K562 (cell line): ENCODE measurements at regions not wholly inside any gene's neighbourhood (a gene's known extent, or its start where the extent isn't known, plus 50 kb on each side); places are given as distances from the start of the nearest gene placed in this dataset.

Experiments used
- ATAC-seq: fragments of 200-7000 bp; cut with Tn5 transposase; 3 replicates; pipeline ENCODE4 v1.9.1; 2020; ENCODE audit warnings: moderate library complexity
- BruUV-seq: library from RNA; stranded (reverse); fragments of 400-500 nt; replicated peaks from 2 replicates; lab custom pipeline; 2021; lab: Mats Ljungman, UMichigan
- CTCF ChIA-PET: fragments of 300-600 bp; formaldehyde crosslinking; extraction: SDS; loops from one replicate; lab custom pipeline; 2021; ENCODE audit warnings: low intra/inter-chr PET ratio; lab: Yijun Ruan, JAX
- POLR2A ChIA-PET: fragments of 300-600, 350-650 bp; sonication (Branson Sonifier 250); formaldehyde crosslinking; extraction: SDS; loops from one replicate; lab custom pipeline; 2021; ENCODE audit warnings: antibody characterized with exemption, inconsistent platforms; lab: Yijun Ruan, JAX
- DNase-seq, 4 experiments: peaks; one replicate each; pipeline versions ENCODE4 v3.0.0 to v3.0.0-alpha.2; 2011 to 2018; ENCODE audit warnings: low spot score in 3 of 4, mixed read lengths in 3 of 4; ENCODE audit errors: extremely low read depth in 1 of 4
- FAIRE-seq: peaks from 2 replicates; lab custom pipeline; 2011; peaks lifted over from hg19 to GRCh38; lab: Jason Lieb, UNC
- H2AFZ ChIP-seq: 2 replicates; pipeline ENCODE4 v1.6.0; 2011; ENCODE audit warnings: low read depth, low read length, control low read depth, inconsistent platforms
- H3K27ac ChIP-seq: fragments of 200-600 bp; 3 replicates; pipeline ENCODE4 v1.8.0; 2011; ENCODE audit warnings: low read depth, mild to moderate bottlenecking, control low read depth, inconsistent platforms, low read length, moderate library complexity, mixed read lengths; ENCODE audit errors: extremely low read depth
- H3K27me3 ChIP-seq, 2 experiments: fragments of 300-600 bp in 1 of 2; 2 replicates in 1 of 2; 3 replicates in 1 of 2; pipeline versions ENCODE4 v1.6.0 to v1.8.0; 2011; ENCODE audit warnings: inconsistent platforms in 2 of 2, low read length in 2 of 2, mild to moderate bottlenecking in 1 of 2, mixed read lengths in 1 of 2, moderate library complexity in 1 of 2; ENCODE audit not compliant: control insufficient read depth in 2 of 2, insufficient read depth in 2 of 2
- H3K36me3 ChIP-seq: fragments of 300-600 bp; 3 replicates; pipeline ENCODE4 v1.8.0; 2011; ENCODE audit warnings: mild to moderate bottlenecking, low read length, inconsistent platforms; ENCODE audit not compliant: control insufficient read depth, insufficient read depth
- H3K4me1 ChIP-seq, 2 experiments: fragments of 200-600 bp in 1 of 2; replicated peaks in 1 of 2; 2 replicates in 1 of 2; 3 replicates in 1 of 2; pipeline versions ENCODE4 v1.5.1 to v1.8.0; 2011; ENCODE audit warnings: inconsistent platforms in 2 of 2, low read length in 2 of 2, mild to moderate bottlenecking in 1 of 2, mixed read lengths in 1 of 2, moderate library complexity in 1 of 2; ENCODE audit not compliant: control insufficient read depth in 2 of 2, insufficient read depth in 2 of 2
- H3K4me2 ChIP-seq: 2 replicates; pipeline ENCODE4 v1.6.1; 2011; ENCODE audit warnings: low read length, control low read depth, inconsistent platforms, mixed read lengths; ENCODE audit not compliant: insufficient read depth
- H3K4me3 ChIP-seq: fragments of 200-600 bp; sonication (generic), shearing (Covaris generic); 2 replicates; pipeline ENCODE4 v1.5.1; 2016; ENCODE audit warnings: control low read depth, inconsistent platforms
- H3K79me2 ChIP-seq: fragments of 200-600 bp; 3 replicates; pipeline ENCODE4 v1.8.0; 2011; ENCODE audit warnings: low read length, inconsistent platforms; ENCODE audit not compliant: control insufficient read depth, insufficient read depth
- H3K9ac ChIP-seq, 2 experiments: 2 replicates each; pipeline versions ENCODE4 v1.6.0 to v1.6.1; 2011; ENCODE audit warnings: low read depth in 2 of 2, low read length in 2 of 2, control low read depth in 1 of 2, inconsistent platforms in 1 of 2, mild to moderate bottlenecking in 1 of 2, mixed read lengths in 1 of 2; ENCODE audit not compliant: insufficient read depth in 1 of 2
- H3K9me1 ChIP-seq: one replicate; pipeline ENCODE4 v1.6.0; 2011; ENCODE audit warnings: inconsistent platforms, mild to moderate bottlenecking, low read length, moderate library complexity; ENCODE audit not compliant: control insufficient read depth, insufficient read depth
- H3K9me3 ChIP-seq: replicated peaks from 2 replicates; pipeline ENCODE4 v1.5.1; 2011; ENCODE audit warnings: low read depth, low read length, inconsistent platforms; ENCODE audit not compliant: control insufficient read depth, insufficient read depth
- H4K20me1 ChIP-seq: replicated peaks from 2 replicates; pipeline ENCODE4 v1.6.1; 2011; ENCODE audit warnings: low read length, inconsistent platforms, mixed read lengths; ENCODE audit not compliant: control insufficient read depth, insufficient read depth
- HDAC1 ChIP-seq, 2 experiments: fragments of 450-650 bp; IDR thresholded peaks; 2 replicates each; pipeline ENCODE4 v1.6.1; 2016 to 2017; ENCODE audit warnings: inconsistent platforms in 1 of 2, mild to moderate bottlenecking in 1 of 2, moderate library complexity in 1 of 2
- HNRNPUL1 ChIP-seq: fragments of 200-400 bp; formaldehyde crosslinking; IDR thresholded peaks from 2 replicates; pipeline ENCODE4 v1.6.1; 2017; ENCODE audit warnings: low read length
- MTA3 ChIP-seq: fragments of 450-650 bp; formaldehyde crosslinking; IDR thresholded peaks from 2 replicates; pipeline ENCODE4 v1.6.1; 2017; ENCODE audit warnings: mild to moderate bottlenecking, borderline replicate concordance
- NCOR1 ChIP-seq: fragments of 450-650 bp; IDR thresholded peaks from 2 replicates; pipeline ENCODE4 v1.6.1; 2016; ENCODE audit warnings: mild to moderate bottlenecking, moderate library complexity
- RFX1 ChIP-seq: fragments of 450-650 bp; IDR thresholded peaks from 2 replicates; pipeline ENCODE4 v1.6.1; 2016; ENCODE audit warnings: mild to moderate bottlenecking, moderate library complexity
- TAF7 ChIP-seq: fragments of 450-650 bp; IDR thresholded peaks from 2 replicates; pipeline ENCODE4 v1.6.1; 2016; ENCODE audit warnings: missing genetic modification characterization, missing compliant biosample characterization
- VEZF1 ChIP-seq: fragments of 200-800 bp; sonication (Bioruptor generic); IDR thresholded peaks from 2 replicates; pipeline ENCODE4 v1.6.1; 2017; ENCODE audit warnings: missing genetic modification characterization, missing compliant biosample characterization
- ZNF133 ChIP-seq: fragments of 250-450 bp; sonication (Bioruptor Pico); IDR thresholded peaks from 2 replicates; pipeline ENCODE4 v1.4.0; 2020; ENCODE audit warnings: mild to moderate bottlenecking
- WGBS: fragments of 100-300 bp; shearing (Covaris generic); methylation state at CpG from one replicate; pipeline ENCODE4 v1.1.6; 2016; ENCODE audit warnings: low coverage, mixed read lengths; ENCODE audit not compliant: insufficient coverage; ENCODE audit errors: missing lambda C conversion rate; 5-methylcytosine and 5-hydroxymethylcytosine counted together
- in situ Hi-C: fragments of 300-500 bp; cut with MboI; formaldehyde crosslinking; loops from 4 replicates; pipeline ENCODE4 v1.15.0; 2018; ENCODE audit warnings: inconsistent platforms, mixed read lengths
- intact Hi-C: fragments of 100-400 bp; cut with micrococcal nuclease; formaldehyde crosslinking; loops from 2 replicates; pipeline ENCODE4 v1.14.2; 2022
- TF ChIP-seq, protein P1 (sequence below): sonication (generic); formaldehyde crosslinking; IDR thresholded peaks from 2 replicates; pipeline ENCODE4 v1.8.0; 2023; ENCODE audit warnings: missing genetic modification reagents, mild to moderate bottlenecking, borderline replicate concordance

DNA sequence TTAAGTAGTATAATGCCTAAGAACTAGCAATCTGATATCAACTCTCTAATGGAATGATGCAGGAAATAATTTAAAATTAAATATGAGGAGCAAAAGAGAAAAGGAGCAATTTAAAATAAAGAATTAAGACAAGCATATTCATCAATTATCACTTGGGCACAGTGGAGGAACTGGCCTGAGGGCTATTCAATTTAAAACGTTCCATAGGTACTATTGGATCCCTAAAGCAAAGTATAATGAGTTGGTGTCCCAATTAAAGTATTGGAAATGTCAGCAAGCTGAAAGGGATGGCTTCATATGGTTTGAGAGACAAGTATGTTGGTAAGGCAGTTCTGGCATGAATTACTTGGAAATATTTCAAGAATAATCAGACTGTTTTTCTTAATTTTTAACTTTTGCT lies 2064.1 kb upstream of the TENM3 start:
- H3K4me3 ChIP-seq, result no peak overlapping the region
- no peak overlapping the region for H3K4me2 ChIP-seq
- H4K20me1 ChIP-seq, result no peaks in the 10 kb centered on the region
- ChIA-PET POLR2A (no interaction called here), CTCF (no interaction called here)
- intact Hi-C loops (no loop called here), in situ Hi-C loops (no loop called here)
- H2AFZ ChIP-seq, result no peak overlapping the region
- H3K36me3 ChIP-seq, result no peaks in the 10 kb centered on the region
- no peak for DNase-seq
- H3K9ac ChIP-seq, result no peak overlapping the region
- BruUV-seq, result no TSS peak
- ATAC-seq, result no peak
- no peaks in the 10 kb centered on the region for H3K79me2 ChIP-seq
- 0% methylated on average over 1 of the region's 1 CpG for WGBS
- TF ChIP-seq NCOR1 (no peak), HNRNPUL1 (no peak), HDAC1 (IDR thresholded peaks at IDR 0.05) (no peak), MTA3 (no peak), VEZF1 (CRISPR knock-in tag) (no peak), TAF7 (tag) (no peak), RFX1 (no peak), ZNF133 (CRISPR knock-in tag) (no peak)
- TF ChIP-seq, protein P1, sequence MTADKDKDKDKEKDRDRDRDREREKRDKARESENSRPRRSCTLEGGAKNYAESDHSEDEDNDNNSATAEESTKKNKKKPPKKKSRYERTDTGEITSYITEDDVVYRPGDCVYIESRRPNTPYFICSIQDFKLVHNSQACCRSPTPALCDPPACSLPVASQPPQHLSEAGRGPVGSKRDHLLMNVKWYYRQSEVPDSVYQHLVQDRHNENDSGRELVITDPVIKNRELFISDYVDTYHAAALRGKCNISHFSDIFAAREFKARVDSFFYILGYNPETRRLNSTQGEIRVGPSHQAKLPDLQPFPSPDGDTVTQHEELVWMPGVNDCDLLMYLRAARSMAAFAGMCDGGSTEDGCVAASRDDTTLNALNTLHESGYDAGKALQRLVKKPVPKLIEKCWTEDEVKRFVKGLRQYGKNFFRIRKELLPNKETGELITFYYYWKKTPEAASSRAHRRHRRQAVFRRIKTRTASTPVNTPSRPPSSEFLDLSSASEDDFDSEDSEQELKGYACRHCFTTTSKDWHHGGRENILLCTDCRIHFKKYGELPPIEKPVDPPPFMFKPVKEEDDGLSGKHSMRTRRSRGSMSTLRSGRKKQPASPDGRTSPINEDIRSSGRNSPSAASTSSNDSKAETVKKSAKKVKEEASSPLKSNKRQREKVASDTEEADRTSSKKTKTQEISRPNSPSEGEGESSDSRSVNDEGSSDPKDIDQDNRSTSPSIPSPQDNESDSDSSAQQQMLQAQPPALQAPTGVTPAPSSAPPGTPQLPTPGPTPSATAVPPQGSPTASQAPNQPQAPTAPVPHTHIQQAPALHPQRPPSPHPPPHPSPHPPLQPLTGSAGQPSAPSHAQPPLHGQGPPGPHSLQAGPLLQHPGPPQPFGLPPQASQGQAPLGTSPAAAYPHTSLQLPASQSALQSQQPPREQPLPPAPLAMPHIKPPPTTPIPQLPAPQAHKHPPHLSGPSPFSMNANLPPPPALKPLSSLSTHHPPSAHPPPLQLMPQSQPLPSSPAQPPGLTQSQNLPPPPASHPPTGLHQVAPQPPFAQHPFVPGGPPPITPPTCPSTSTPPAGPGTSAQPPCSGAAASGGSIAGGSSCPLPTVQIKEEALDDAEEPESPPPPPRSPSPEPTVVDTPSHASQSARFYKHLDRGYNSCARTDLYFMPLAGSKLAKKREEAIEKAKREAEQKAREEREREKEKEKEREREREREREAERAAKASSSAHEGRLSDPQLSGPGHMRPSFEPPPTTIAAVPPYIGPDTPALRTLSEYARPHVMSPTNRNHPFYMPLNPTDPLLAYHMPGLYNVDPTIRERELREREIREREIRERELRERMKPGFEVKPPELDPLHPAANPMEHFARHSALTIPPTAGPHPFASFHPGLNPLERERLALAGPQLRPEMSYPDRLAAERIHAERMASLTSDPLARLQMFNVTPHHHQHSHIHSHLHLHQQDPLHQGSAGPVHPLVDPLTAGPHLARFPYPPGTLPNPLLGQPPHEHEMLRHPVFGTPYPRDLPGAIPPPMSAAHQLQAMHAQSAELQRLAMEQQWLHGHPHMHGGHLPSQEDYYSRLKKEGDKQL, result no peak
- H3K9me1 ChIP-seq, result no peaks in the 10 kb centered on the region
- FAIRE-seq, result no peak
- H3K9me3 ChIP-seq, result 0 out of 2 replicates have a peak, but pooled peaks cover 1% of the 10 kb centered on the region
- H3K27me3 ChIP-seq, result no peaks in the 10 kb centered on the region
- no peak overlapping the region for H3K27ac ChIP-seq
- no peaks in the 10 kb centered on the region for H3K4me1 ChIP-seq
